ENCODE measurements at regions not wholly inside any gene's neighbourhood (a gene's known extent, or its start where the extent isn't known, plus 50 kb on each side); places are given as distances from the start of the nearest gene placed in this dataset.

- no peak for DNase-seq
These were observed 351.1 kb upstream of the AJAP1 start for GRCh38 chr1:4303303-4303702.

GRCh38 chr1:4305526-4306301 lies 348.7 kb upstream of the AJAP1 start:
- no peak for DNase-seq

GRCh38 chr1:4306559-4307467 lies 347.6 kb upstream of the AJAP1 start:
- DNase-seq = no peak

- DNase-seq = no peak
These were observed 347.0 kb upstream of the AJAP1 start for GRCh38 chr1:4307468-4307845.

- no peak for DNase-seq
These were observed 346.4 kb upstream of the AJAP1 start for GRCh38 chr1:4307911-4308545.

- DNase-seq = no peak
These were observed 345.6 kb upstream of the AJAP1 start for GRCh38 chr1:4308806-4309205.

GRCh38 chr1:4309676-4310320 lies 344.6 kb upstream of the AJAP1 start:
- no peak for DNase-seq

GRCh38 chr1:4310396-4310923 lies 343.9 kb upstream of the AJAP1 start:
- DNase-seq = no peak

GRCh38 chr1:4312024-4312423 lies 342.4 kb upstream of the AJAP1 start:
- DNase-seq = no peak

- no peak for DNase-seq
These were observed 339.2 kb upstream of the AJAP1 start for GRCh38 chr1:4315202-4315601.

- DNase-seq = no peak
These were observed 337.2 kb upstream of the AJAP1 start for GRCh38 chr1:4317207-4317606.

- DNase-seq = no peak
These were observed 335.7 kb upstream of the AJAP1 start for GRCh38 chr1:4318720-4319119.

GRCh38 chr1:4319496-4319895 lies 334.9 kb upstream of the AJAP1 start:
- no peak for DNase-seq

GRCh38 chr1:4322881-4323280 lies 331.5 kb upstream of the AJAP1 start:
- no peak for DNase-seq

GRCh38 chr1:4323309-4323708 lies 331.1 kb upstream of the AJAP1 start:
- DNase-seq = no peak

GRCh38 chr1:4324525-4324924 lies 329.9 kb upstream of the AJAP1 start:
- no peak for DNase-seq

- DNase-seq = no peak
These were observed 327.3 kb upstream of the AJAP1 start for GRCh38 chr1:4327142-4327541.

GRCh38 chr1:4328402-4329071 lies 325.9 kb upstream of the AJAP1 start:
- DNase-seq = no peak

GRCh38 chr1:4330805-4331766 lies 323.3 kb upstream of the AJAP1 start:
- DNase-seq = no peak

GRCh38 chr1:4331767-4332163 lies 322.6 kb upstream of the AJAP1 start:
- no peak for DNase-seq

GRCh38 chr1:4336507-4336906 lies 317.9 kb upstream of the AJAP1 start:
- no peak for DNase-seq

All from NCI-H1436 (cell line).